H9 (cell line): ENCODE measurements at regions not wholly inside any gene's neighbourhood (a gene's known extent, or its start where the extent isn't known, plus 50 kb on each side); places are given as distances from the start of the nearest gene placed in this dataset.

Experiments used
- DNase-seq: peaks from one replicate; pipeline ENCODE4 v3.0.0-alpha.2; 2017
- H2AFZ ChIP-seq: one replicate; pipeline ENCODE4 v1.6.1; 2013; ENCODE audit warnings: mild to moderate bottlenecking, low read length, control low read depth, moderate library complexity
- H2AK5ac ChIP-seq: 2 replicates; pipeline ENCODE4 v1.6.1; 2013; ENCODE audit warnings: low read length, control low read depth, mixed read lengths; ENCODE audit not compliant: insufficient read length
- H2BK120ac ChIP-seq: one replicate; pipeline ENCODE4 v1.6.1; 2013; ENCODE audit warnings: low read depth, mild to moderate bottlenecking, low read length, control low read depth, inconsistent platforms; ENCODE audit not compliant: poor library complexity, severe bottlenecking
- H2BK12ac ChIP-seq: 2 replicates; pipeline ENCODE4 v1.6.1; 2013; ENCODE audit warnings: low read length, control low read depth, mixed read lengths, low read depth; ENCODE audit not compliant: insufficient read length
- H2BK15ac ChIP-seq: 2 replicates; pipeline ENCODE4 v1.6.1; 2013; ENCODE audit warnings: low read depth, low read length, control low read depth
- H2BK20ac ChIP-seq: one replicate; pipeline ENCODE4 v1.6.1; 2013; ENCODE audit warnings: low read depth, mild to moderate bottlenecking, low read length, control low read depth, inconsistent platforms; ENCODE audit not compliant: poor library complexity, severe bottlenecking
- H2BK5ac ChIP-seq: 2 replicates; pipeline ENCODE4 v1.6.1; 2013; ENCODE audit warnings: low read length, control low read depth, mixed read lengths; ENCODE audit not compliant: insufficient read length
- H3K14ac ChIP-seq: 2 replicates; pipeline ENCODE4 v1.6.1; 2013; ENCODE audit warnings: low read length, control low read depth; ENCODE audit not compliant: insufficient read depth
- H3K18ac ChIP-seq: 2 replicates; pipeline ENCODE4 v1.6.1; 2013; ENCODE audit warnings: low read depth, mild to moderate bottlenecking, mixed read lengths, low read length, control low read depth; ENCODE audit not compliant: insufficient read length
- H3K23ac ChIP-seq: 2 replicates; pipeline ENCODE4 v1.6.1; 2013; ENCODE audit warnings: low read length, control low read depth, mixed read lengths, low read depth; ENCODE audit not compliant: insufficient read length
- H3K23me2 ChIP-seq: 2 replicates; pipeline ENCODE4 v1.6.1; 2013; ENCODE audit warnings: low read depth, mild to moderate bottlenecking, mixed read lengths, low read length, control low read depth; ENCODE audit not compliant: insufficient read length, poor library complexity, severe bottlenecking
- H3K27ac ChIP-seq: 2 replicates; pipeline ENCODE4 v1.5.1; 2013; ENCODE audit warnings: low read length, control low read depth, mixed read lengths, low read depth; ENCODE audit not compliant: insufficient read length
- H3K27me3 ChIP-seq: 2 replicates; pipeline ENCODE4 v1.6.1; 2013; ENCODE audit warnings: low read length, control low read depth, inconsistent platforms; ENCODE audit not compliant: insufficient read depth
- H3K4ac ChIP-seq: 2 replicates; pipeline ENCODE4 v1.6.1; 2013; ENCODE audit warnings: low read depth, mild to moderate bottlenecking, control low read depth, inconsistent platforms, low read length, moderate library complexity
- H3K4me1 ChIP-seq: 2 replicates; pipeline ENCODE4 v1.6.1; 2013; ENCODE audit warnings: low read length, control low read depth, inconsistent platforms; ENCODE audit not compliant: insufficient read depth
- H3K4me2 ChIP-seq: 2 replicates; pipeline ENCODE4 v1.6.1; 2013; ENCODE audit warnings: low read length, control low read depth, mixed read lengths; ENCODE audit not compliant: insufficient read length, insufficient read depth
- H3K56ac ChIP-seq: 2 replicates; pipeline ENCODE4 v1.6.1; 2013; ENCODE audit warnings: low read depth, mild to moderate bottlenecking, mixed read lengths, low read length, control low read depth; ENCODE audit not compliant: insufficient read length
- H3K79me1 ChIP-seq: 2 replicates; pipeline ENCODE4 v1.6.1; 2013; ENCODE audit warnings: low read depth, mild to moderate bottlenecking, moderate library complexity, low read length, control low read depth, inconsistent platforms; ENCODE audit not compliant: insufficient read depth, poor library complexity, severe bottlenecking
- H3K79me2 ChIP-seq: 2 replicates; pipeline ENCODE4 v1.6.1; 2013; ENCODE audit warnings: low read length, control low read depth, inconsistent platforms; ENCODE audit not compliant: insufficient read depth
- H3K9ac ChIP-seq: 2 replicates; pipeline ENCODE4 v1.6.1; 2013; ENCODE audit warnings: low read length, control low read depth, mixed read lengths; ENCODE audit not compliant: insufficient read length; ENCODE audit errors: extremely low read depth
- H3K9me3 ChIP-seq: one replicate; pipeline ENCODE4 v1.6.1; 2013; ENCODE audit warnings: low read depth, low read length, inconsistent platforms; ENCODE audit not compliant: control insufficient read depth
- H3T11ph ChIP-seq: one replicate; pipeline ENCODE4 v1.6.1; 2013; ENCODE audit warnings: mild to moderate bottlenecking, low read length, control low read depth, inconsistent platforms
- H4K20me1 ChIP-seq: one replicate; pipeline ENCODE4 v1.6.1; 2013; ENCODE audit not compliant: control insufficient read depth, insufficient read length, insufficient read depth
- H4K5ac ChIP-seq: 2 replicates; pipeline ENCODE4 v1.6.1; 2013; ENCODE audit warnings: low read depth, mild to moderate bottlenecking, mixed read lengths, low read length, control low read depth; ENCODE audit not compliant: insufficient read length
- H4K8ac ChIP-seq: replicated peaks from 2 replicates; pipeline ENCODE4 v1.6.1; 2013; ENCODE audit warnings: low read length, control low read depth, mixed read lengths, low read depth; ENCODE audit not compliant: insufficient read length
- H4K91ac ChIP-seq: 2 replicates; pipeline ENCODE4 v1.6.1; 2013; ENCODE audit warnings: low read depth, mild to moderate bottlenecking, moderate library complexity, mixed read lengths, low read length, control low read depth; ENCODE audit not compliant: insufficient read length
- H3K27ac Mint-ChIP-seq, 3 experiments: 2 replicates in 2 of 3; 3 replicates in 1 of 3; pipeline ENCODE4 v1.8.0; 2020 to 2021; ENCODE audit warnings: mixed read lengths in 3 of 3, mild to moderate bottlenecking in 1 of 3, moderate library complexity in 1 of 3
- H3K27me3 Mint-ChIP-seq: 2 replicates; pipeline ENCODE4 v1.8.0; 2021; ENCODE audit warnings: low read depth, mild to moderate bottlenecking, moderate library complexity, mixed read lengths
- H3K36me3 Mint-ChIP-seq, 3 experiments: 2 replicates in 2 of 3; 3 replicates in 1 of 3; pipeline ENCODE4 v1.8.0; 2020 to 2021; ENCODE audit warnings: low read depth in 3 of 3, mixed read lengths in 3 of 3; ENCODE audit not compliant: insufficient read depth in 1 of 3
- H3K4me1 Mint-ChIP-seq, 2 experiments: 2 replicates each; pipeline ENCODE4 v1.8.0; 2020; ENCODE audit warnings: mixed read lengths in 2 of 2
- H3K4me3 Mint-ChIP-seq, 2 experiments: 2 replicates in 1 of 2; 3 replicates in 1 of 2; pipeline ENCODE4 v1.8.0; 2020 to 2021; ENCODE audit warnings: mild to moderate bottlenecking in 2 of 2, mixed read lengths in 2 of 2, moderate library complexity in 1 of 2
- H3K9me3 Mint-ChIP-seq, 2 experiments: 2 replicates in 1 of 2; 3 replicates in 1 of 2; pipeline ENCODE4 v1.8.0; 2020; ENCODE audit warnings: mild to moderate bottlenecking in 2 of 2, mixed read lengths in 2 of 2, moderate library complexity in 1 of 2
- CTCF ChIP-seq: fragments of 200-600 bp; sonication (generic); conservative IDR thresholded peaks from 3 replicates; pipeline ENCODE4 v1.8.0; 2021; ENCODE audit warnings: antibody characterized with exemption, mild to moderate bottlenecking
- WGBS: extraction: QIAGEN DNeasy Blood & Tissue Kit; methylation state at CpG from one replicate; pipeline ENCODE4 v1.1.7; 2013; ENCODE audit warnings: missing lambda C conversion rate, low lambda C conversion rate, mixed read lengths; ENCODE audit not compliant: insufficient read length; ENCODE audit errors: extremely low coverage; 5-methylcytosine and 5-hydroxymethylcytosine counted together

- H3K27ac Mint-ChIP-seq, result no peak overlapping the region
- Histone ChIP-seq H3K23me2 (no peaks in the 10 kb centered on the region), H3K9me3 (no peaks in the 10 kb centered on the region), H2BK120ac (no peak overlapping the region), H3K18ac (no peak overlapping the region), H3K14ac (no peak overlapping the region), H3T11ph (no peak overlapping the region), H3K4me1 (no peaks in the 10 kb centered on the region; the same call in 1 of the 2 replicates), H3K4me2 (no peak overlapping the region), H2BK20ac (no peak overlapping the region), H3K4ac (no peak overlapping the region), H2BK15ac (no peak overlapping the region), H3K56ac (no peak overlapping the region), H4K20me1 (no peaks in the 10 kb centered on the region), H3K79me1 (no peaks in the 10 kb centered on the region), H4K8ac (no peak overlapping the region), H3K27ac (no peak overlapping the region), H2AK5ac (no peak overlapping the region), H4K91ac (no peak overlapping the region), H4K5ac (no peak overlapping the region), H2BK5ac (no peak overlapping the region), H3K27me3 (no peaks in the 10 kb centered on the region; the same call in 1 of the 2 replicates), H3K23ac (no peak overlapping the region), H2AFZ (no peak overlapping the region), H3K79me2 (no peaks in the 10 kb centered on the region), H3K9ac (no peak overlapping the region), H2BK12ac (no peak overlapping the region)
- H3K4me3 Mint-ChIP-seq, result no peak overlapping the region
- no CpG with 5 or more reads among the region's 3 CpGs for WGBS
- H3K36me3 Mint-ChIP-seq, result peaks cover 0 to 8% (median 0%) of the 10 kb centered on the region in 3 experiments; a peak in 2 of 7 replicates
- peaks cover 10 to 13% of the 10 kb centered on the region in 2 experiments; a peak in 3 of 4 replicates for H3K4me1 Mint-ChIP-seq
- no peak for DNase-seq
- peaks cover 10% of the 10 kb centered on the region for H3K27me3 Mint-ChIP-seq
- H3K9me3 Mint-ChIP-seq, result peaks cover 2 to 7% of the 10 kb centered on the region in 2 experiments; a peak in 1 of 5 replicates
- TF ChIP-seq CTCF, result no peak
These were observed 123.9 kb downstream of the IL20RB start for GRCh38 chr3:137081711-137082110.
